OCI-LY3 (cell line): ENCODE measurements at regions not wholly inside any gene's neighbourhood (a gene's known extent, or its start where the extent isn't known, plus 50 kb on each side); places are given as distances from the start of the nearest gene placed in this dataset.

Experiments used
- EZH2phosphoT487 ChIP-seq: fragments of 200-600 bp; shearing (Covaris generic); IDR thresholded peaks from 2 replicates; pipeline ENCODE4 v1.6.1; 2018; ENCODE audit warnings: antibody characterized with exemption, mixed run types, low read depth
- TF ChIP-seq, protein P1 (sequence below): fragments of 200-600, 300-600 bp; sonication (generic); IDR thresholded peaks from 2 replicates; pipeline ENCODE4 v1.5.1; 2014; ENCODE audit warnings: antibody characterized with exemption, low read length, low read depth

DNA sequence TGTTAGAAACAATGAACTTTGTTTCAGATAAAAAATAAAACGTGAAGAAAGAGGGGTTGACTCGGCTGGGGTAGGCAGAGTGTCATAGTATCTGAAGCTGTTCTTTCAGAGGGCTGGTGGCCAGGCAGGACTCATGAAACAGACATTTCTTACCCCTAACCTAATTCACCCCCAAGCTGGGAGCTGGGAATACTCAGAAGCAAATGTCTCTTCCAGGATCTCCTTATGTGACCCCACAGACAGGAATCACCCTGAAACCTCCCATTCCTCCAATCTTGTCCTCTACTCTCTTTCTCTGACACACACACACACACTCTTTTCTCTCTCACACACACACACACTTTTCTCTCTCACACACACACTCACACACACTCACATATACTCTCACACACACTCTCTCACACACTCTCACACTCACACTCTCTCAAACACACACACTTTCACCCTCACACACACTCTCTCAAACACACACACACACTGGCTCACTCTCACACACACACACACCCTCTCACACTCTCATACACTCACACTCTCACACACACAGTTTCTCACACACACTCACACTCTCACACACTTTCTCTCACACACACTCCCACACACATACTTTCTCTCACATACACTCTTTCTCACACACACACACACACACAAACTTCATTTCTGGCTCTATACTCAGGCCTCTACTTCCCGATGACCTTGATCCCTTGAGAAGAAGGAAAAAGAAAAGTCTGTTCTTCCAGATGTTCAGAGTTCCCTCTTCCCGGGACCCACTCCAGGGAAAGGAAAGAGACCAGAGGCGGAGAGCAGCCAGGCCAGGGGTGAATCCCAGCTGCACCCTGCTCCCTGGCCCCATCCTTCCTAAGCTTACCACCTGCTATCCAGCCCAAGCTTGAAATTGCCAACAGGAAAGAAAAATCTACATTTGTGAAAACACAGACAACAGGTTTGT, 167.7 kb downstream of the TXNL1 start:
- TF ChIP-seq EZH2phosphoT487 = no peak
- TF ChIP-seq, protein P1, sequence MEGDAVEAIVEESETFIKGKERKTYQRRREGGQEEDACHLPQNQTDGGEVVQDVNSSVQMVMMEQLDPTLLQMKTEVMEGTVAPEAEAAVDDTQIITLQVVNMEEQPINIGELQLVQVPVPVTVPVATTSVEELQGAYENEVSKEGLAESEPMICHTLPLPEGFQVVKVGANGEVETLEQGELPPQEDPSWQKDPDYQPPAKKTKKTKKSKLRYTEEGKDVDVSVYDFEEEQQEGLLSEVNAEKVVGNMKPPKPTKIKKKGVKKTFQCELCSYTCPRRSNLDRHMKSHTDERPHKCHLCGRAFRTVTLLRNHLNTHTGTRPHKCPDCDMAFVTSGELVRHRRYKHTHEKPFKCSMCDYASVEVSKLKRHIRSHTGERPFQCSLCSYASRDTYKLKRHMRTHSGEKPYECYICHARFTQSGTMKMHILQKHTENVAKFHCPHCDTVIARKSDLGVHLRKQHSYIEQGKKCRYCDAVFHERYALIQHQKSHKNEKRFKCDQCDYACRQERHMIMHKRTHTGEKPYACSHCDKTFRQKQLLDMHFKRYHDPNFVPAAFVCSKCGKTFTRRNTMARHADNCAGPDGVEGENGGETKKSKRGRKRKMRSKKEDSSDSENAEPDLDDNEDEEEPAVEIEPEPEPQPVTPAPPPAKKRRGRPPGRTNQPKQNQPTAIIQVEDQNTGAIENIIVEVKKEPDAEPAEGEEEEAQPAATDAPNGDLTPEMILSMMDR = no peak
